HG03097 (cell line): ENCODE measurements at regions not wholly inside any gene's neighbourhood (a gene's known extent, or its start where the extent isn't known, plus 50 kb on each side); places are given as distances from the start of the nearest gene placed in this dataset.
"Not testable (repeated sequence)": the region's sequence is repeated elsewhere in the genome, so short reads cannot be mapped to it uniquely, and the experiment has no call there.

Experiments used
- ATAC-seq: cut with Tn5 transposase; IDR thresholded peaks from one replicate; pipeline ENCODE4 v1.9.1; 2021; ENCODE audit not compliant: unreplicated experiment, low FRiP score

GRCh38 chr21:6126976-6127732 lies 4394.2 kb upstream of the TPTE start:
- ATAC-seq: not testable (repeated sequence)

- not testable (repeated sequence) for ATAC-seq
Measured at GRCh38 chr21:6130734-6131133, 4390.6 kb upstream of the TPTE start.

- ATAC-seq: not testable (repeated sequence)
Measured at GRCh38 chr21:6133373-6133772, 4388.0 kb upstream of the TPTE start.

- ATAC-seq: not testable (repeated sequence)
Measured at GRCh38 chr21:6133852-6134630, 4387.3 kb upstream of the TPTE start.

- not testable (repeated sequence) for ATAC-seq
Measured at GRCh38 chr21:6136732-6137131, 4384.7 kb upstream of the TPTE start.

GRCh38 chr21:6138244-6139136 lies 4382.9 kb upstream of the TPTE start:
- peak; percentile 40 for ATAC-seq

- ATAC-seq: not testable (repeated sequence)
Measured at GRCh38 chr21:6139331-6139730, 4382.1 kb upstream of the TPTE start.

GRCh38 chr21:6139862-6140261 lies 4381.5 kb upstream of the TPTE start:
- not testable (repeated sequence) for ATAC-seq

- not testable (repeated sequence) for ATAC-seq
Measured at GRCh38 chr21:6140467-6141137, 4380.8 kb upstream of the TPTE start.

GRCh38 chr21:6141138-6141474 lies 4380.3 kb upstream of the TPTE start:
- not testable (repeated sequence) for ATAC-seq

GRCh38 chr21:6153154-6153553 lies 4368.2 kb upstream of the TPTE start:
- ATAC-seq: not testable (repeated sequence)

GRCh38 chr21:6154524-6155320 lies 4366.7 kb upstream of the TPTE start:
- not testable (repeated sequence) for ATAC-seq

GRCh38 chr21:6156712-6157389 lies 4364.5 kb upstream of the TPTE start:
- not testable (repeated sequence) for ATAC-seq

- ATAC-seq: not testable (repeated sequence)
Measured at GRCh38 chr21:6157515-6157914, 4363.9 kb upstream of the TPTE start.

GRCh38 chr21:6158171-6158570 lies 4363.2 kb upstream of the TPTE start:
- ATAC-seq: not testable (repeated sequence)
